Vagina (tissue), 2 donors: ENCODE measurements at regions not wholly inside any gene's neighbourhood (a gene's known extent, or its start where the extent isn't known, plus 50 kb on each side); places are given as distances from the start of the nearest gene placed in this dataset.

Source experiments
- POLR2A ChIP-seq, 2 donors: fragments of 450-650 bp; IDR thresholded peaks; one replicate each; pipeline ENCODE4 v1.6.1; 2017; ENCODE audit warnings: antibody characterized with exemption in 2 of 2, mild to moderate bottlenecking in 2 of 2, moderate library complexity in 2 of 2
- POLR2AphosphoS5 ChIP-seq, 2 donors: sonication (generic); formaldehyde crosslinking; IDR thresholded peaks; one replicate each; pipeline ENCODE4 v1.9.0; 2017; ENCODE audit warnings: antibody characterized with exemption in 2 of 2, mild to moderate bottlenecking in 2 of 2, low read depth in 1 of 2; ENCODE audit not compliant: insufficient read depth in 1 of 2
- TF ChIP-seq, protein P1 (sequence below), 3 experiments: fragments of 450-650 bp in 2 of 3; fragments of 200-600 bp in 1 of 3; sonication (generic) in 1 of 3; IDR thresholded peaks; one replicate each; pipeline ENCODE4 v1.5.1; 2017 to 2019; ENCODE audit warnings: antibody characterized with exemption in 3 of 3, mild to moderate bottlenecking in 2 of 3, moderate library complexity in 2 of 3

DNA sequence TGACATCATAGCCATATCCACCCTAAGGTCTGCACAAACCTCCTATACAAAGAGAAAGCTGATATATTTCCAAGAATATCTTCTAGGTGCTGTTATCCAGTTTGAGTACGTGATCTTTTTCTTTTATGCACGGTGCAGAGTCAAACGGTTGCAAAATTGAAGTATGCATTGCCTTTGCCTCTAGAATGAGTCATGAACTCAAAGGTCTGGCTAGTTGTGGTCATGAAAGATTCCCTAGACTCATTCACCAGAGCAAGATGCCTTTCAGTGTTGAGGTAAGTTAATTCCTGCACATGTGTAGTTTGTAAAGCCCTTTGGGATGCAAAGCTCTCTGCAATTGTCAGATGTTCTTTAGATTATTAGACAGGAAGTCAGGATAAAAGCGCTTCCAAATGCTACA, 704.4 kb downstream of the PCDH19 start:
- TF ChIP-seq POLR2A (IDR thresholded peaks at IDR 0.05) (no peak), POLR2AphosphoS5 (IDR thresholded peaks at IDR 0.05; ENCODE audit: insufficient read depth in 1 of 2, low read depth in 1 of 2) (no peak)
- TF ChIP-seq, protein P1, sequence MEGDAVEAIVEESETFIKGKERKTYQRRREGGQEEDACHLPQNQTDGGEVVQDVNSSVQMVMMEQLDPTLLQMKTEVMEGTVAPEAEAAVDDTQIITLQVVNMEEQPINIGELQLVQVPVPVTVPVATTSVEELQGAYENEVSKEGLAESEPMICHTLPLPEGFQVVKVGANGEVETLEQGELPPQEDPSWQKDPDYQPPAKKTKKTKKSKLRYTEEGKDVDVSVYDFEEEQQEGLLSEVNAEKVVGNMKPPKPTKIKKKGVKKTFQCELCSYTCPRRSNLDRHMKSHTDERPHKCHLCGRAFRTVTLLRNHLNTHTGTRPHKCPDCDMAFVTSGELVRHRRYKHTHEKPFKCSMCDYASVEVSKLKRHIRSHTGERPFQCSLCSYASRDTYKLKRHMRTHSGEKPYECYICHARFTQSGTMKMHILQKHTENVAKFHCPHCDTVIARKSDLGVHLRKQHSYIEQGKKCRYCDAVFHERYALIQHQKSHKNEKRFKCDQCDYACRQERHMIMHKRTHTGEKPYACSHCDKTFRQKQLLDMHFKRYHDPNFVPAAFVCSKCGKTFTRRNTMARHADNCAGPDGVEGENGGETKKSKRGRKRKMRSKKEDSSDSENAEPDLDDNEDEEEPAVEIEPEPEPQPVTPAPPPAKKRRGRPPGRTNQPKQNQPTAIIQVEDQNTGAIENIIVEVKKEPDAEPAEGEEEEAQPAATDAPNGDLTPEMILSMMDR (IDR thresholded peaks at IDR 0.05), result no peak
